ENCODE measurements at regions not wholly inside any gene's neighbourhood (a gene's known extent, or its start where the extent isn't known, plus 50 kb on each side); places are given as distances from the start of the nearest gene placed in this dataset.

GRCh38 chr4:178202422-178202821 is 760.2 kb upstream of the AGA start:
- H3K79me2 ChIP-seq (ENCODE audit: insufficient read depth, low read length): no peaks in the 10 kb centered on the region
- FAIRE-seq: no peak
- no peak for TF ChIP-seq ZNF335 (CRISPR knock-in tag; IDR thresholded peaks at IDR 0.05)
- no peak for TF ChIP-seq NFATC3 (CRISPR knock-in tag; IDR thresholded peaks at IDR 0.05)

GRCh38 chr4:178205826-178206225 is 763.6 kb upstream of the AGA start:
- POLR2A ChIA-PET: no interaction called here
- in situ Hi-C loops (cut with HindIII; ENCODE audit: extremely low pct_ligation_motif_present, low pct_unique_long_range_greater_than_20kb) (no loop called here), intact Hi-C loops (cut with micrococcal nuclease; ENCODE audit: unreplicated experiment) (no loop called here)
- H3K27me3 ChIP-seq (ENCODE audit: control insufficient read depth in 1 of 2, insufficient read depth in 2 of 2, low read length in 2 of 2): no peaks in the 10 kb centered on the region; a peak in 1 of 5 replicates
- WGBS (ENCODE audit: low lambda C conversion rate): 0% methylated on average over 1 of the region's 1 CpG
- TF ChIP-seq ZFP91 (CRISPR knock-in tag; IDR thresholded peaks at IDR 0.05; ENCODE audit: borderline replicate concordance): no peak
- no peak for TF ChIP-seq NR2F2 (IDR thresholded peaks at IDR 0.05; ENCODE audit: borderline replicate concordance, low read depth)
- no peak for TF ChIP-seq SP5 (CRISPR knock-in tag; IDR thresholded peaks at IDR 0.05; ENCODE audit: borderline replicate concordance, low read depth)
- TF ChIP-seq ATF1 (CRISPR knock-in tag; IDR thresholded peaks at IDR 0.05): no peak
- no peak for TF ChIP-seq ZNF790 (CRISPR knock-in tag; IDR thresholded peaks at IDR 0.05; ENCODE audit: borderline replicate concordance)
- no peak for TF ChIP-seq ZNF331 (CRISPR knock-in tag; IDR thresholded peaks at IDR 0.05)
- TF ChIP-seq SNAPC4 (CRISPR knock-in tag; IDR thresholded peaks at IDR 0.05): no peak
- no peak for TF ChIP-seq KLF9 (CRISPR knock-in tag; IDR thresholded peaks at IDR 0.05; ENCODE audit: low read depth)
- no peak overlapping the region for H2AFZ ChIP-seq (ENCODE audit: low read length)
- H3K9me3 ChIP-seq (ENCODE audit: low read length): 0 out of 2 replicates have a peak, but pooled peaks cover 5% of the 10 kb centered on the region
- no peak overlapping the region for H3K4me3 ChIP-seq (replicated peaks in 1 of 3; ENCODE audit: insufficient read depth in 1 of 3, low read depth in 2 of 3, low read length in 3 of 3)
- ATAC-seq: no peak
- H3K9ac ChIP-seq (ENCODE audit: insufficient read depth, low read depth, low read length): no peak overlapping the region
- H3K4me2 ChIP-seq (ENCODE audit: low read depth, low read length): no peak overlapping the region
- no peak for DNase-seq (ENCODE audit: low spot score)
- H4K20me1 ChIP-seq (ENCODE audit: insufficient read depth, low read length): no peaks in the 10 kb centered on the region
- no peaks in the 10 kb centered on the region for H3K4me1 ChIP-seq (ENCODE audit: insufficient read depth, low read length)
- no peak for FAIRE-seq
- no peaks in the 10 kb centered on the region for H3K79me2 ChIP-seq (ENCODE audit: insufficient read depth, low read length)
- BruUV-seq (replicated peaks): no TSS peak
- H3K36me3 ChIP-seq (replicated peaks in 1 of 2; ENCODE audit: control insufficient read depth in 1 of 2, insufficient read depth in 2 of 2, low read length in 2 of 2): no peaks in the 10 kb centered on the region
- no peak overlapping the region for H3K27ac ChIP-seq (ENCODE audit: extremely low read length, insufficient read depth, low read length)
- CTCF ChIA-PET (ENCODE audit: low intra/inter-chr PET ratio, low total read pairs): no interaction called here

More at GRCh38 chr4:178202422-178202821, 760.2 kb upstream of the AGA start:
- Histone ChIP-seq H3K9me3 (ENCODE audit: low read length) (0 out of 2 replicates have a peak, but pooled peaks cover 13% of the 10 kb centered on the region), H3K9ac (ENCODE audit: insufficient read depth, low read depth, low read length) (no peak overlapping the region), H3K4me3 (replicated peaks in 1 of 3; ENCODE audit: insufficient read depth in 1 of 3, low read depth in 2 of 3, low read length in 3 of 3) (no peak overlapping the region), H4K20me1 (ENCODE audit: insufficient read depth, low read length) (no peaks in the 10 kb centered on the region), H3K27ac (ENCODE audit: extremely low read length, insufficient read depth, low read length) (no peak overlapping the region), H3K4me1 (ENCODE audit: insufficient read depth, low read length) (no peaks in the 10 kb centered on the region), H3K36me3 (replicated peaks in 1 of 2; ENCODE audit: control insufficient read depth in 1 of 2, insufficient read depth in 2 of 2, low read length in 2 of 2) (no peaks in the 10 kb centered on the region), H3K4me2 (ENCODE audit: low read depth, low read length) (no peak overlapping the region), H2AFZ (ENCODE audit: low read length) (no peak overlapping the region), H3K27me3 (ENCODE audit: control insufficient read depth in 1 of 2, insufficient read depth in 2 of 2, low read length in 2 of 2) (no peaks in the 10 kb centered on the region)
- in situ Hi-C loops (cut with HindIII; ENCODE audit: extremely low pct_ligation_motif_present, low pct_unique_long_range_greater_than_20kb): no loop called here
- DNase-seq (ENCODE audit: low spot score): no peak
- 7% methylated on average over 1 of the region's 1 CpG for WGBS (ENCODE audit: low lambda C conversion rate)
- ATAC-seq: no peak
- POLR2A ChIA-PET: no interaction called here
- CTCF ChIA-PET (ENCODE audit: low intra/inter-chr PET ratio, low total read pairs): no interaction called here
- BruUV-seq (replicated peaks): no TSS peak
- intact Hi-C loops (cut with micrococcal nuclease; ENCODE audit: unreplicated experiment): no loop called here

Measured in HepG2 (cell line).